ENCODE measurements at regions not wholly inside any gene's neighbourhood (a gene's known extent, or its start where the extent isn't known, plus 50 kb on each side); places are given as distances from the start of the nearest gene placed in this dataset.

DNA sequence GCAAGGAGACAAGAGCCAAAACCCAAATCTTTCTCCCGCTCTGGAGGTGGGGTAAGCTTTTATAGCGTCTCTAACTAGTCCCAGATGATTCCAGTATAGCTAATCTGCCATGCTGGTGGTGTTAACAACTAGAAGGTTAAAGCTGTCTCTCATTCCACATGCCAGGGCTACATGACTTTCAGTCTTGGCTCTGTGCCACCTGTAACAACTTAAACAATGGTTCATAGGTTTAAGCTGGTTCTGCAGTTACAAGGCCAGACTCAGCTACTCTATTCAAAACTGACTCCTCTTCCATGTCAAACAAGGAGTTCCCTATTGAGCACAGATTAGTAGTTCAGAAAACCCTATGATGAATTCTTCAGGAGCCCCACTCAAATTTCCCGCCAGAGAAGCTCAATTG lies 128.9 kb downstream of the ELOVL4 start:
- FAIRE-seq (no peak), DNase-seq (ENCODE audit: low read depth) (no peak)
- Mint-ChIP-seq H3K9me3 (ENCODE audit: unreplicated experiment) (no peaks in the 10 kb centered on the region), H3K36me3 (ENCODE audit: low read depth, unreplicated experiment) (no peaks in the 10 kb centered on the region), H3K4me1 (ENCODE audit: low read depth, unreplicated experiment) (peaks cover 2% of the 10 kb centered on the region), H3K27me3 (ENCODE audit: low read depth, unreplicated experiment) (no peaks in the 10 kb centered on the region), H3K4me3 (ENCODE audit: unreplicated experiment) (no peak overlapping the region), H3K27ac (ENCODE audit: unreplicated experiment) (no peak overlapping the region)
- Histone ChIP-seq H3K36me3 (ENCODE audit: insufficient read depth, low read length) (no peaks in the 10 kb centered on the region), H3K9ac (ENCODE audit: low read length) (no peak overlapping the region), H3K4me1 (ENCODE audit: insufficient read depth, low read length) (no peaks in the 10 kb centered on the region), H3K4me2 (ENCODE audit: low read length) (no peak overlapping the region), H4K20me1 (ENCODE audit: insufficient read depth, low read length) (no peaks in the 10 kb centered on the region), H3K4me3 (ENCODE audit: insufficient read depth, low read depth, low read length) (no peak overlapping the region), H3K27ac (ENCODE audit: low read depth, low read length) (no peak overlapping the region), H3K9me3 (ENCODE audit: insufficient read depth, low read depth, low read length) (no peaks in the 10 kb centered on the region), H3K79me2 (ENCODE audit: insufficient read depth, low read length) (no peaks in the 10 kb centered on the region), H2AFZ (ENCODE audit: low read depth, low read length) (no peak overlapping the region), H3K27me3 (ENCODE audit: insufficient read depth, low read length) (no peaks in the 10 kb centered on the region)
- TF ChIP-seq, protein P1, sequence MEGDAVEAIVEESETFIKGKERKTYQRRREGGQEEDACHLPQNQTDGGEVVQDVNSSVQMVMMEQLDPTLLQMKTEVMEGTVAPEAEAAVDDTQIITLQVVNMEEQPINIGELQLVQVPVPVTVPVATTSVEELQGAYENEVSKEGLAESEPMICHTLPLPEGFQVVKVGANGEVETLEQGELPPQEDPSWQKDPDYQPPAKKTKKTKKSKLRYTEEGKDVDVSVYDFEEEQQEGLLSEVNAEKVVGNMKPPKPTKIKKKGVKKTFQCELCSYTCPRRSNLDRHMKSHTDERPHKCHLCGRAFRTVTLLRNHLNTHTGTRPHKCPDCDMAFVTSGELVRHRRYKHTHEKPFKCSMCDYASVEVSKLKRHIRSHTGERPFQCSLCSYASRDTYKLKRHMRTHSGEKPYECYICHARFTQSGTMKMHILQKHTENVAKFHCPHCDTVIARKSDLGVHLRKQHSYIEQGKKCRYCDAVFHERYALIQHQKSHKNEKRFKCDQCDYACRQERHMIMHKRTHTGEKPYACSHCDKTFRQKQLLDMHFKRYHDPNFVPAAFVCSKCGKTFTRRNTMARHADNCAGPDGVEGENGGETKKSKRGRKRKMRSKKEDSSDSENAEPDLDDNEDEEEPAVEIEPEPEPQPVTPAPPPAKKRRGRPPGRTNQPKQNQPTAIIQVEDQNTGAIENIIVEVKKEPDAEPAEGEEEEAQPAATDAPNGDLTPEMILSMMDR (IDR thresholded peaks at IDR 0.05; ENCODE audit: insufficient read depth, low read depth, low read length), result no peak
- TF ChIP-seq EZH2 (IDR thresholded peaks at IDR 0.05; ENCODE audit: insufficient read depth, low read length), result no peak

DNA sequence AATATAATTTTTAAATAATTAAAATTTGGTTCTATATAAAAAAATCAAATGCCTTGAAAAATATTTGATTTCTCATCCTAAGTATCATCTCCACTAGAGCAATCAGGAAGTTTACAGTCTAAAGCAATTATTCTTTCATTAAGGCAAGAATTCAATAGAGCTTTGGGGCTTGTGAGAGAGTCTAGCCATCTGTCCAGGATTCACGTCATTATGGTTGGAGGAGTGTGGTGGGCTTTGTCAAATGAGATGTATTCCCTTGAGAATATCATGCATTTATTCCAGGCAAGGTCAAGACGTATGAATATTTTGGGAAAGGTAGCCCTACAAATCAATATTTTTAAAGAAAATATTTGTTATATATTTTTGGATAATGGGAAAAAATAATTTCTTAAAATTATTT lies 132.4 kb downstream of the ELOVL4 start:
- H4K20me1 ChIP-seq (ENCODE audit: insufficient read depth, low read length), result no peaks in the 10 kb centered on the region
- Mint-ChIP-seq H3K27me3 (ENCODE audit: low read depth, unreplicated experiment) (no peaks in the 10 kb centered on the region), H3K4me1 (ENCODE audit: low read depth, unreplicated experiment) (no peaks in the 10 kb centered on the region)

More for the DNA sequence above, 132.4 kb downstream of the ELOVL4 start:
- no peak overlapping the region for H3K27ac Mint-ChIP-seq (ENCODE audit: unreplicated experiment)
- no peak overlapping the region for H3K4me3 ChIP-seq (ENCODE audit: insufficient read depth, low read depth, low read length)
- no peak for DNase-seq (ENCODE audit: low read depth)
- H3K79me2 ChIP-seq (ENCODE audit: insufficient read depth, low read length), result no peaks in the 10 kb centered on the region
- no peak overlapping the region for H3K4me3 Mint-ChIP-seq (ENCODE audit: unreplicated experiment)
- H3K4me1 ChIP-seq (ENCODE audit: insufficient read depth, low read length), result no peaks in the 10 kb centered on the region
- H3K4me2 ChIP-seq (ENCODE audit: low read length), result no peak overlapping the region
- TF ChIP-seq, protein P1 (IDR thresholded peaks at IDR 0.05; ENCODE audit: insufficient read depth, low read depth, low read length), result no peak
- no peak for TF ChIP-seq EZH2 (IDR thresholded peaks at IDR 0.05; ENCODE audit: insufficient read depth, low read length)
- H2AFZ ChIP-seq (ENCODE audit: low read depth, low read length), result no peak overlapping the region
- FAIRE-seq, result no peak
- H3K27me3 ChIP-seq (ENCODE audit: insufficient read depth, low read length), result peaks cover 6% of the 10 kb centered on the region
- no peak overlapping the region for H3K27ac ChIP-seq (ENCODE audit: low read depth, low read length)
- H3K9ac ChIP-seq (ENCODE audit: low read length), result no peak overlapping the region
- no peaks in the 10 kb centered on the region for H3K36me3 ChIP-seq (ENCODE audit: insufficient read depth, low read length)
- no peaks in the 10 kb centered on the region for H3K9me3 ChIP-seq (ENCODE audit: insufficient read depth, low read depth, low read length)
- no peaks in the 10 kb centered on the region for H3K36me3 Mint-ChIP-seq (ENCODE audit: low read depth, unreplicated experiment)
- no peaks in the 10 kb centered on the region for H3K9me3 Mint-ChIP-seq (ENCODE audit: unreplicated experiment)

All from astrocyte (in vitro differentiated cells and primary cell).